ENCODE measurements at regions not wholly inside any gene's neighbourhood (a gene's known extent, or its start where the extent isn't known, plus 50 kb on each side); places are given as distances from the start of the nearest gene placed in this dataset.

DNA sequence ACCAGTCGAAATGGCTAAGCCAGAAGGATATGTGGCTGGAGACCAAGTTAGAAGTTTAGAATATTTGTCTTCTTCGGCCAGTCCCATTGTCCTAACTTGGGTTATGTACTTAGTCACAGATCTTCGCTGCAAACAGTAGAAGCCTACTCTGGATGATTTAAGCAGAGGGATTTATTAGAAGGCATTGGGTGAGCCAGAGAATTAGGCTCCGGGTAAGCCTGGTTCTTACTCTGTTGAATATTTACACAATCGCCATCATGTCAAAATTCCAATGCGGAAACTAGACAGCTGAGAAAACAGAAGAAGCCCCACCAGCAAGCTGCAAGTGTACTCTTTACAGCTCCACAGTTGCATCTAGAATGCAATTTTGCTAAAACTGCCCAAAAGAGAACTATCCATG, 276.6 kb downstream of the CMPK2 start:
- H3K4me1 Mint-ChIP-seq, result no peaks in the 10 kb centered on the region
- DNase-seq (ENCODE audit: low spot score in 2 of 2) (no peak), ATAC-seq (replicated peaks; ENCODE audit: extremely low read depth, poor library complexity, severe bottlenecking) (no peak)

GRCh38 chr2:6590442-6590841, 275.3 kb downstream of the CMPK2 start:
- Mint-ChIP-seq H3K4me3 (no peak overlapping the region), H3K36me3 (ENCODE audit: insufficient read depth) (no peaks in the 10 kb centered on the region), H3K9me3 (peaks cover 2% of the 10 kb centered on the region), H3K27ac (ENCODE audit: low read depth) (no peak overlapping the region), H3K27me3 (no peaks in the 10 kb centered on the region), H3K4me1 (no peaks in the 10 kb centered on the region)
- no peak for DNase-seq (ENCODE audit: low spot score in 2 of 2)
- ATAC-seq (replicated peaks; ENCODE audit: extremely low read depth, poor library complexity, severe bottlenecking), result no peak

More for the DNA sequence above, 276.6 kb downstream of the CMPK2 start:
- Mint-ChIP-seq H3K27ac (ENCODE audit: low read depth) (no peak overlapping the region), H3K27me3 (no peaks in the 10 kb centered on the region), H3K9me3 (peaks cover 5% of the 10 kb centered on the region), H3K36me3 (ENCODE audit: insufficient read depth) (no peaks in the 10 kb centered on the region), H3K4me3 (no peak overlapping the region)

GRCh38 chr2:6602471-6602870, 263.2 kb downstream of the CMPK2 start:
- no peak for DNase-seq (ENCODE audit: low spot score in 2 of 2)
- no peak overlapping the region for H3K27ac Mint-ChIP-seq (ENCODE audit: low read depth)
- ATAC-seq (replicated peaks; ENCODE audit: extremely low read depth, poor library complexity, severe bottlenecking), result no peak
- no peaks in the 10 kb centered on the region for H3K4me1 Mint-ChIP-seq
- H3K27me3 Mint-ChIP-seq, result no peaks in the 10 kb centered on the region
- H3K4me3 Mint-ChIP-seq, result no peak overlapping the region
- H3K9me3 Mint-ChIP-seq, result peaks cover under 1% of the 10 kb centered on the region
- no peaks in the 10 kb centered on the region for H3K36me3 Mint-ChIP-seq (ENCODE audit: insufficient read depth)

DNA sequence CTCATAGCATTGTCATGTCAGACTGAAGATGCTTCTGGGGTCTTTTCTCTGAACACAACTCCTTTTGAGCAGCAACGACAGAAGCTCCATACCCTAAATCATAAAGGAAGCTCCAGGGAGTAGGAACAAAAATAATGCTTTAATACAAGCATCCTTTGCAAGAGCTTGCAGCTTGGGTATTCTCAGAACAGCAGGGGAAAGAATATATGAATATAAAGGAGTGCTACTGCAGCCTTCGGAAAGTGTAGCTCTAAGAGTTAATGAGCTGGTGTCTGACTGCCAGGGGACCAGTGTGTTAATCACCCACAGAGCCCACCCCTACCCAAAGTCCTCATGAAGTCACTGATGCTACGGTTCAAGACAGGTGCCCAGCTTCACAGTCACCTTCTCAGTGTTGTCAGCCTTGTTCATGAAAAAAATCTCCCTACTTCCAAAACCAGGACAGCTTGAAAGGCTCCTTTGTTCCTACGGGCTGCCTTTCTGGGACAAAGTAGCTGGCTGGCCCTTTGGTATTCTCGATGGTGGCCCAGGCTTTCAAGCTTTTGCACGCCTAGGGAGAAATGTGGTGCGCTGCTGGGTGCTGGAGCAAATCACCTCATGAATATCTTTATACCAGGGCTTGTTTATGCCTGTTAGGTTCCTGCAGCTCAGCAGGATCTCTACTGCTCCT, 259.7 kb downstream of the CMPK2 start:
- peaks cover 3% of the 10 kb centered on the region for H3K9me3 Mint-ChIP-seq
- no peaks in the 10 kb centered on the region for H3K4me1 Mint-ChIP-seq
- ATAC-seq (replicated peaks; ENCODE audit: extremely low read depth, poor library complexity, severe bottlenecking) (no peak), DNase-seq (ENCODE audit: low spot score in 2 of 2) (no peak)
- H3K27ac Mint-ChIP-seq (ENCODE audit: low read depth), result no peak overlapping the region
- H3K27me3 Mint-ChIP-seq, result no peaks in the 10 kb centered on the region
- H3K36me3 Mint-ChIP-seq (ENCODE audit: insufficient read depth), result no peaks in the 10 kb centered on the region
- no peak overlapping the region for H3K4me3 Mint-ChIP-seq

DNA sequence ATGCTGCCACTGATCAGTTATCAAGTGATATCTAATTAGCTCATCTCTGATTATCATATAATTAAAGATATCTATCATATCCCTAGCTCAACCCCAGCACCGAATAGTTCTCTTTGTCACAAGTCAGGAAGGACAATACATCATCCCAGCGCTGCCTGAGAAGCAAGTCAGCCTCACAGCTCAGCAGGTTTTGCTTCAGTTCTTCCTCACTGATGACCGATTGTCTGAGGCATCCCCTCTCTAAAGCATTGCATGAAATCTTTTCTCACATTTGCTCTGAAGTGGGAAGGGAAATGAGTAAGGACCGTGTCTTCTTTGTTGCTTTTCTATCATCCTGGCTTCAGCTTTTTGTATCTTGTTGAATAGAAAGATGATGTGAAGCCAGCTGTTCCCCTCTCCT, 247.9 kb downstream of the CMPK2 start:
- ATAC-seq (replicated peaks; ENCODE audit: extremely low read depth, poor library complexity, severe bottlenecking) (no peak), DNase-seq (ENCODE audit: low spot score in 2 of 2) (no peak)
- H3K27me3 Mint-ChIP-seq, result no peaks in the 10 kb centered on the region
- H3K27ac Mint-ChIP-seq (ENCODE audit: low read depth), result no peak overlapping the region
- H3K36me3 Mint-ChIP-seq (ENCODE audit: insufficient read depth), result no peaks in the 10 kb centered on the region
- no peak overlapping the region for H3K4me3 Mint-ChIP-seq
- H3K9me3 Mint-ChIP-seq, result peaks cover 7% of the 10 kb centered on the region
- H3K4me1 Mint-ChIP-seq, result no peaks in the 10 kb centered on the region

GRCh38 chr2:6618201-6618600, 247.5 kb downstream of the CMPK2 start:
- DNase-seq (ENCODE audit: low spot score in 2 of 2) (no peak), ATAC-seq (replicated peaks; ENCODE audit: extremely low read depth, poor library complexity, severe bottlenecking) (no peak)
- Mint-ChIP-seq H3K4me1 (no peaks in the 10 kb centered on the region), H3K27me3 (no peaks in the 10 kb centered on the region), H3K27ac (ENCODE audit: low read depth) (no peak overlapping the region), H3K36me3 (ENCODE audit: insufficient read depth) (no peaks in the 10 kb centered on the region), H3K4me3 (no peak overlapping the region), H3K9me3 (peaks cover 7% of the 10 kb centered on the region)

DNA sequence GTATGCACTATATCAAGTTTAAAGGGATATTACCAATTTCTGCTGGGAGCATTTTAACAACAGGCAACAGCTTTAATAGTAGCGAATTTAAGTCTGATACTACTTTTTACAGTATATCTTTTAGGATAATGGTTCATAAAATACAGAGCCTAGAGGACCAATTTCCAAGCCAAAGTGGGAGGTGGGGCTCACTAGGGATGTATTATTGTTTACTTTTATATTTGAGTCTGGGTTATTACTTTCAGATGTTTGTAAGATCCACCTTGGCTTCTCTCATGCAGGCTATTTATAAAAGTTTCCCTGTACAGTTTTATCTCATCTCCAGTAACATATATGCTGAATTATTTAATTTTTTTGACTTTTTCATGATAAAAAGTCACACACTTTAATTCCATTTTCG, 242.0 kb downstream of the CMPK2 start:
- no peaks in the 10 kb centered on the region for H3K4me1 Mint-ChIP-seq
- H3K9me3 Mint-ChIP-seq, result no peaks in the 10 kb centered on the region
- H3K27ac Mint-ChIP-seq (ENCODE audit: low read depth), result no peak overlapping the region
- no peak overlapping the region for H3K4me3 Mint-ChIP-seq
- ATAC-seq (replicated peaks; ENCODE audit: extremely low read depth, poor library complexity, severe bottlenecking) (no peak), DNase-seq (ENCODE audit: low spot score in 2 of 2) (no peak)
- H3K27me3 Mint-ChIP-seq, result no peaks in the 10 kb centered on the region
- H3K36me3 Mint-ChIP-seq (ENCODE audit: insufficient read depth), result no peaks in the 10 kb centered on the region

GRCh38 chr2:6626401-6627012, 239.2 kb downstream of the CMPK2 start:
- H3K4me1 Mint-ChIP-seq, result no peaks in the 10 kb centered on the region
- no peaks in the 10 kb centered on the region for H3K9me3 Mint-ChIP-seq
- ATAC-seq (replicated peaks; ENCODE audit: extremely low read depth, poor library complexity, severe bottlenecking) (no peak), DNase-seq (ENCODE audit: low spot score in 2 of 2) (no peak)
- H3K27me3 Mint-ChIP-seq, result no peaks in the 10 kb centered on the region
- H3K4me3 Mint-ChIP-seq, result no peak overlapping the region
- no peak overlapping the region for H3K27ac Mint-ChIP-seq (ENCODE audit: low read depth)
- H3K36me3 Mint-ChIP-seq (ENCODE audit: insufficient read depth), result no peaks in the 10 kb centered on the region

- Mint-ChIP-seq H3K36me3 (ENCODE audit: insufficient read depth) (no peaks in the 10 kb centered on the region), H3K27ac (ENCODE audit: low read depth) (no peak overlapping the region), H3K27me3 (no peaks in the 10 kb centered on the region), H3K9me3 (no peaks in the 10 kb centered on the region), H3K4me1 (no peaks in the 10 kb centered on the region), H3K4me3 (no peak overlapping the region)
- DNase-seq (ENCODE audit: low spot score in 2 of 2) (no peak), ATAC-seq (replicated peaks; ENCODE audit: extremely low read depth, poor library complexity, severe bottlenecking) (no peak)
Measured at GRCh38 chr2:6627316-6627715, 238.4 kb downstream of the CMPK2 start.

- H3K36me3 Mint-ChIP-seq (ENCODE audit: insufficient read depth), result no peaks in the 10 kb centered on the region
Measured at GRCh38 chr2:6630209-6630608, 235.5 kb downstream of the CMPK2 start.

GRCh38 chr2:6635296-6635695, 230.4 kb downstream of the CMPK2 start:
- no peaks in the 10 kb centered on the region for H3K36me3 Mint-ChIP-seq (ENCODE audit: insufficient read depth)
- peaks cover 5% of the 10 kb centered on the region for H3K9me3 Mint-ChIP-seq
- peaks cover 33% of the 10 kb centered on the region for H3K27me3 Mint-ChIP-seq
- peaks cover 5% of the 10 kb centered on the region for H3K4me1 Mint-ChIP-seq
- DNase-seq (ENCODE audit: low spot score in 2 of 2) (no peak), ATAC-seq (replicated peaks; ENCODE audit: extremely low read depth, poor library complexity, severe bottlenecking) (no peak)
- no peak overlapping the region for H3K4me3 Mint-ChIP-seq
- H3K27ac Mint-ChIP-seq (ENCODE audit: low read depth), result no peak overlapping the region

More at GRCh38 chr2:6630209-6630608, 235.5 kb downstream of the CMPK2 start:
- ATAC-seq (replicated peaks; ENCODE audit: extremely low read depth, poor library complexity, severe bottlenecking) (no peak), DNase-seq (ENCODE audit: low spot score in 2 of 2) (no peak)
- no peaks in the 10 kb centered on the region for H3K27me3 Mint-ChIP-seq
- H3K27ac Mint-ChIP-seq (ENCODE audit: low read depth), result no peak overlapping the region
- H3K4me3 Mint-ChIP-seq, result no peak overlapping the region
- H3K4me1 Mint-ChIP-seq, result no peaks in the 10 kb centered on the region
- no peaks in the 10 kb centered on the region for H3K9me3 Mint-ChIP-seq

DNA sequence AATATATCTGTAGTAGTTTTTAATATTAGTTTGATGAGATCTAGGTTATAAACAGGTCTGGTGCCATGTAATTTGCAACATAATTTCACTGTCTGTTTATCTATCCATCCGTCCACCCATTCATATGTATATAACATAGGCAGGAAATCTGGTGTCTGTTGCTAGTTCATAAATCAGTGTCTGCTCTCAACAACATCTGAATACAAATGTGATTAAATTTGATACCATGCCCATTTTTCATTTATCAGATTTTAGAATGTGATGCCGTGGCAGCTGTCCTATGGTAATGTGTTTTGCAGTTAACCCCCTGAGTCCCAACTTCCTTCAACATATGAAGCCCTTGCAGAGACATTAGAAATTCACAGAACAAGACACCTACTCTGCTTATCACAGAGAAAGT, 228.4 kb downstream of the CMPK2 start:
- ATAC-seq (replicated peaks; ENCODE audit: extremely low read depth, poor library complexity, severe bottlenecking), result no peak
- H3K4me3 Mint-ChIP-seq, result no peak overlapping the region
- peaks cover 5% of the 10 kb centered on the region for H3K9me3 Mint-ChIP-seq
- no peaks in the 10 kb centered on the region for H3K36me3 Mint-ChIP-seq (ENCODE audit: insufficient read depth)
- no peak for DNase-seq (ENCODE audit: low spot score in 2 of 2)
- H3K4me1 Mint-ChIP-seq, result peaks cover 5% of the 10 kb centered on the region
- H3K27ac Mint-ChIP-seq (ENCODE audit: low read depth), result no peak overlapping the region
- H3K27me3 Mint-ChIP-seq, result peaks cover 38% of the 10 kb centered on the region

DNA sequence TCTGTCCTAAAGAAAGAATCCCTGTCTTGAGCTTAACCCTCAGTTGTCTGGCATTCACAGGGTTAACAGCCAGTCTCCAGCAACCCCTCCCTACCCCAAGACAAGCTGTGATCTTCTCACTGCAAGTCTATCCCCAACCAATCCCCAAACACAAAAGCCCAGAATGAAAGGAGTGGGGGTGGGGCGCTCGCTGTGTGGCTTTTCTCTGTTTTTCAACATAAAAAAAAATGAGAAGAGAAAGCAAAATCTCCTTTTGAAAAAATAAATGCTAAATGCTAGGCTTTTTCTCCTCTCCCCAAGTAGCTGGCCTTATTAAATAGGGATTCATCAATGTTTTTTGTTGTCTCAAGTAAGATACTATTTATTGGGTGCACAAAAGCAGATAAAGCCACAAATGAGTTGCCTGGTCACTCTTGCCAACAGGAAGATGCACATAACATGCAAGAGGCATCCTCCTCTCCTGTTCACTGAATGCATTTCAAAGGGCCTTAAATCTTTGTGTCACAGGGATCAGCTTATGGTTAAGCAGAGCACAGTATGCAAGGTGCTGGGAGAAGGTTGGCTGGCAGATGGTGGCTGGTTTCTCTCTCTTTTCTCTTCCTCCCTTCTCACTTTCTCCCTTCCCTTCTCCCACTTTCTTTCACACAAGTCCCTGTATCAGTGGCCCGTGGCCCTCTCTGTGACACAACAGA, 225.6 kb downstream of the CMPK2 start:
- Mint-ChIP-seq H3K4me3 (no peak overlapping the region), H3K9me3 (peaks cover 5% of the 10 kb centered on the region)
- no peak for ATAC-seq (replicated peaks; ENCODE audit: extremely low read depth, poor library complexity, severe bottlenecking)

More for the DNA sequence above, 225.6 kb downstream of the CMPK2 start:
- Mint-ChIP-seq H3K27me3 (peaks cover 38% of the 10 kb centered on the region), H3K36me3 (ENCODE audit: insufficient read depth) (no peaks in the 10 kb centered on the region), H3K4me1 (peaks cover 5% of the 10 kb centered on the region), H3K27ac (ENCODE audit: low read depth) (no peak overlapping the region)
- DNase-seq (ENCODE audit: low spot score in 2 of 2), result no peak

Measured in central memory CD8-positive, alpha-beta T cell (primary cell).